NCI-H524 (cell line): ENCODE measurements at regions not wholly inside any gene's neighbourhood (a gene's known extent, or its start where the extent isn't known, plus 50 kb on each side); places are given as distances from the start of the nearest gene placed in this dataset.

Experiments
- DNase-seq, 2 experiments: peaks; one replicate each; lab custom pipeline; 2025; lab: John Stamatoyannopoulos, UW

GRCh38 chr13:104764600-104764999 lies 1698.4 kb upstream of the SLC10A2 start:
- no peak for DNase-seq

DNA sequence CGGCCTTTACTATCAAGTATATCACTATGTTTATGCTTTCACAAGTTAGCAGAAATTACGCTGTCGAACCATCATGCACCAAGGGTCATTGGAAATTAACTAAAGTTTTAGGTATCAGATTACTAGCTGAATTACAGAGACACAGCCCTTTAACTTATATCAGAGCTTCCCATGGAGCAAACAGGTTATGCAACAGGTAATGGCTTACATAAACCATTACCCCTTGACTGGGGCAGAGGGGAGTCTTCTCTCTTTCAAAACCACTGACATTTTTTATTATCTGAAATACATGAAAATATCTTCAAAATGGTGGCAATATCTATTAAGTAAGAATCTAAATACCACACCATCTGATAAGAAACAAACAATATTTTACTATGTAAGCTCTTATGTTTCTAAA lies 1692.9 kb upstream of the SLC10A2 start:
- no peak for DNase-seq

- DNase-seq, result no peak
Measured at GRCh38 chr13:104757712-104758111, 1691.5 kb upstream of the SLC10A2 start.

DNA sequence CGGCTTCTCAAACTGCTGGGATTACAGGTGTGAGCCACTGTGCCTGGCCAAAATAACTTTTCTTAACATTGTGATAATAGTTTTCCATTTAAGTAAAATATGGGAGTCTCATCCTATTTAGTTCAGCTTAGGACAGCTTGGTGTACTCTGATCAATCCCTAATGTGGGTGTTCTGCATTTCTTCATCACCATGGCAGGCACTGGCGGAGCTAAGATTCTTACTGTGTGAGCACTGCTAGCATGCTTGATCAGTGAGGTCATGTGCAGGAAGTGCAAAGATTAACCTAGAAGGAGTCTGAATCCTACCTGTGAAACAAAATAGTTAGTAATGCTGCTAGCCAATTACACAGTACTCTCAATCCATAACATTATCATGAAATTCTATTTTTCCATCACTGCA lies 1684.2 kb upstream of the SLC10A2 start:
- DNase-seq, result no peak

DNA sequence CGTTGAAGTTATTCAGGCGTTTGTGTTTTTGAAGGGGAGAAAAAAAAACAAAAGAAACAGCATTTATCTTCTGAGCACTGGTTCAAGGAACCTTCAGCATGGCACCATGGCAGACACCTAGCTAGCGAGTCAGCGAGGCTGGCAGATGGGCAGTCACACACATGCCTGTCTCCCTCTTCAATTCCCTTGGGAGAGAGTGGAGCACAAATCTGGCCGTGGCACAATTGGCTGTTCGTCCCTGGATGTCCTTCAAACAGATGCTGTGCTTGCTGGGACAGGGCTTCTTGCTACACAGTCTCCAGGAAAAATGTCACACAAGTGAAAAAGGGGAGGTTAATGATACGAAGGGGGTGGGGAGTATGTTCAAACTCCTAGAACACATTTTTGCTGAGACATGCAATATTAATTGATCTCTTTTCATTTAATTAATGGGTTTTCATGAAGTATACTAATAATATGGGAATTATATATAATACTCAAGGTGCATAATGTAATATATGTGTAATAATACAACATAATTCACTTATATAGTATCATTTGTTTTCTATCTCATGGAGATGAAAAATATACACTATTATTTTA lies 1674.5 kb upstream of the SLC10A2 start:
- DNase-seq, result peak; percentile 90 to 96

- DNase-seq, result no peak
Measured at GRCh38 chr13:104737713-104738112, 1671.5 kb upstream of the SLC10A2 start.

GRCh38 chr13:104733427-104733826 lies 1667.2 kb upstream of the SLC10A2 start:
- no peak for DNase-seq

- DNase-seq, result no peak
Measured at GRCh38 chr13:104715111-104715510, 1648.9 kb upstream of the SLC10A2 start.

DNA sequence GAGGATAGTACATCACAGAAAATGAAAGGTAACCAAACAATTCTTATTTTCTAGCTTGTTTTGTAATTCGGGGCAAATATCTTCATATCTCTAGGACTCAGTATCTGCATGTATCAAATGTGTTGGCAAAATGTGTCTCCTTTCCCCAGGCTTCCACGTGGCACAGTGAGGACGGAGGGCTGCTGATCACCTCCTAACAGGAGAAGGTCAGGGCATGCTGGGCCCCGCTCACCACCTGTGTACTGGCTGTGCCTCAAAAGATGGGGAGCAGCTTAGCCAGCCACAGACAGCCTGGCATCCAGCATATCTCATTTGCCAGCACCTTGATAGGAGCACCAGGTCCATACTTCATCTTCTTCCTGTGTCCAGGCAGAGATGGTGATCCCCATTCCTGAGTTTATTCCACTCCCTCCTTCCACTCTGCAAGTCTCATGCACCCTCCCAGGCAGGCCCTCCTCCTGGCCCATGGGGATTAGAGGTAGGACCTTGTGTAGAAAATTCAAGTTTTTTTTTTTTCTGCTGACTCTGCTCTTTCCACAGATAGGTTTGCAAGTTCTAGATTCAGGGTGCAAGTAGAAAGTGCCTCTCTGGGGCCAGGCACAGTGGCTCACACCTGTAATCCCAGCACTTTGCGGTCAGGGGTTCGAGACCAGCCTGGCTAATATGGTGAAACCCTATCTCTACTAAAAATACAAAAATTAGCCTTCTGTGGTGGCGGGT lies 1639.0 kb upstream of the SLC10A2 start:
- no peak for DNase-seq

DNA sequence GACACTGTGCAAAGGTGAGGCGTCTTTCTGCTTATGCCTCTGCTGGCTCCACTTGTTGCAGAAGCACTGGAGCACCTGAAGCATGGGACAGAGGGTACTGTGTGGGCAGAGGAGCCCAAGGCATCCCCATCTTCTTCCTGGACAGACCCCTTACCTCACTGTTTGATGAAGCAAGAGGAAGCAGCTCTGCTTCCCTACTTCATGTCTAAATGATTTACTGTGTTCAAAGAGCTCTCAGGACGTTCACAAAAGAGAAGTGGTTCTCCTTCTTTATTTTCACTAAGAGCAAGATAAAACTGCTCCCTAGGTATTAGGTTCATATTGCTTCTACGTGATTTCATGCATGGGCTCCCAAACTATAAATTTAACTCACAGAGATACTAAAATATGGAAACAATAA lies 1635.4 kb upstream of the SLC10A2 start:
- no peak for DNase-seq

GRCh38 chr13:104694397-104694796 lies 1628.2 kb upstream of the SLC10A2 start:
- no peak for DNase-seq

GRCh38 chr13:104693126-104693525 lies 1626.9 kb upstream of the SLC10A2 start:
- peak; percentile 5 to 66 for DNase-seq

DNA sequence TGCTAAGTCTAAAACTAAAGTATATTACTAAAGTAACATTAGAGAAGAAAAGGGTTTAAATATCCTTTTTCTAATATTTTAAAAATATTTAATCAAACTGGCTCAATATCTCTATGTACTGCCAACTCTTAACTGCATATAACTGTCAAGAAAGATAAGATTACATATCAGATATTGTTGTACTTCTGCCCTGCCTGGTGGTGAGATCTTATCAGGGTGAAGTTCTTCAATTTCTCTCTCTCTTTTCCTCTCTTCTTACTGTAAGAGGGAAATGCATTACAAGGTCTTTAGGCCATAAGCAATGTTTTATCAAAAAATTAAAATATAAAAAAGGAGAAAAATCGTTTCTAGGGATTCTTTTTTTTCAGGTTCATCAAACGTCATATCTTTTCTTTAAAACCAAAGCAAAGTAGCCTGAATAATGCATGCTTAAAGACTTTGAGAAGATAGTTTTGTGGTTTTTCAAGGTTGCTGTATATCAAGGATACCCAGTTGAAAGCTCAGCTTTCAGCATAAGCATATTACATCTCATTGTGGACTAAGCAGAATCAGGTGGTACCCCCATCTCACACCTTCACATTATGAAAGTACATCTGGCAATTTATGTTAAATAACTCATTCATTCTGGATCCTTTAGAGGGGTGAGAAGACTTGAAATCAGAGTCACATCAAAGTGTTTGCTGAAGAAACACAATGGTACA lies 1625.7 kb upstream of the SLC10A2 start:
- no peak for DNase-seq

- no peak for DNase-seq
Measured at GRCh38 chr13:104686484-104686883, 1620.3 kb upstream of the SLC10A2 start.

GRCh38 chr13:104683789-104684188 lies 1617.6 kb upstream of the SLC10A2 start:
- no peak for DNase-seq

- DNase-seq, result no peak
Measured at GRCh38 chr13:104678161-104678560, 1611.9 kb upstream of the SLC10A2 start.

DNA sequence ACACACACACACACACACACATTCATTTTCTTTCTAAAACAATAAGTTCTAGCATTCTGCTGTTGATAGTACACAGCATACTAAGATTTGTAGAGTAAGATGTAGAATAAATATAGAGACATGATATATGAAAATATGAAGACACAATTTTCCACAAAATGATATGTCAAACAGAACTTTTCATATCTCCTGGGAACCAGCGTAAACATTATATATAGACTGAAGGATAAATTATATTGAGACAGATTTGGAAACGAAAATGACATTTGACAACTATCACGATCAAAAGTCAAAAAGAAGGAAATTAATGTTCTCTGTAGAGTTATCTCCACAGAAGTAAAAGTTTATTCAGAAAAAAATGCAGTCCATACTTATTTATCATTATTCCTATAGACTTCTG lies 1605.7 kb upstream of the SLC10A2 start:
- DNase-seq, result no peak

DNA sequence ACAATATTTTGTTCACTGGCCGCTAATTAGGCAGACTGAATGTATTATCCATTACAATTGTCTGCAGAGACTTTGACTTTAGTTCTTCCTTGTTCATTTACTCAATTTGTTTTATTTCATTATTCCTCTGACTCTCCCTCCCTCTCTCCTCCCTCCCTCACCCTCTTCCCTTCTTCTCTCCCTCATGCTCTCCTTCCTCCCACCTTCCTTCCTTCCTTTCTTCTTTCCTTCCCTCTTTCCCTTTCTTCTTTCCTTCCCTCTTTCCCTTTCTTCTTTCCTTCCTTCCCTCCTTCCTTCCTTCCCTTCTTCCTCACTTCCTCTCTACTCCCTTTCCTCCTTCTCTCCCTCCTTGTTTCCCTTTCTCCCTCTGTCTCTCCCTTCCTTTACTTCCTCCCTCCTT lies 1591.0 kb upstream of the SLC10A2 start:
- DNase-seq, result no peak

DNA sequence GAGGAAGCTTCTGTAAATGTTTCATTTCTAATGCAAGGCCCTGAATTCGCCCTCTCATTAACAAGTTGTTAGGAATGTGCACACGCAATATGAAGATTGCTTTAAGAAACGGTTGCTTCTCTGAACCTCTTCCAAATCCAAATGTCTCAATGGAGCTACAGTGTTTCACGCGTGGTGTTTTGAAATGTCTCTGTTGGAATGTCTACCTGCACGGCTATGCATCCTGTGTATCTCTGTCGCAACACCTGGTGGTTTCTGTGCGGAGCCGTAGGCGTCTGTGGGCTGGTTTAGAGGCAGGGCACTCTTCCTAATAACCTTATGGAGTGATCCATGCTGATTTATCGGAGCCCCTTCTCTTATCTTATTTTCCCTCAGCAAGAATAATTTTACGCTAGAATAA lies 1584.2 kb upstream of the SLC10A2 start:
- DNase-seq, result no peak

DNA sequence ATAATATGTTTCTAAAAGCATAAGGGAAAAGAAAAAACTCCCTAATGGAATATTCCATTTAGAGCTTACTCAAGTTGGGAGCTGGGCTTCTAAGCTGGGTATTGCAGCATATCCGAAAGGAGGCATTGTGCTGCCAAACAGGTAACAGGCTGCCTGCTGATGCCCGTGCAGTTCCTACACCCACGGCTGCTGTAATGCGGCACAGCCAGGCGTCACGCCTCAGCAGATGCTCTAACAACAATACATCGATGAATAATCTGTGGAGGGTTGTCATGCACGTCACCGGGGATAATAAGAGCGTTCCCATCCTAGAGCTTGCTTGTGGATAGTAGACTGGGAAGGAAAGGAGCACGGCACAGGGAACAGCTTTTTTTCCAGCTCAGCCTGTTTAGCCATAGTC lies 1582.1 kb upstream of the SLC10A2 start:
- DNase-seq, result peak in 1 of 2 experiments; percentile 47

DNA sequence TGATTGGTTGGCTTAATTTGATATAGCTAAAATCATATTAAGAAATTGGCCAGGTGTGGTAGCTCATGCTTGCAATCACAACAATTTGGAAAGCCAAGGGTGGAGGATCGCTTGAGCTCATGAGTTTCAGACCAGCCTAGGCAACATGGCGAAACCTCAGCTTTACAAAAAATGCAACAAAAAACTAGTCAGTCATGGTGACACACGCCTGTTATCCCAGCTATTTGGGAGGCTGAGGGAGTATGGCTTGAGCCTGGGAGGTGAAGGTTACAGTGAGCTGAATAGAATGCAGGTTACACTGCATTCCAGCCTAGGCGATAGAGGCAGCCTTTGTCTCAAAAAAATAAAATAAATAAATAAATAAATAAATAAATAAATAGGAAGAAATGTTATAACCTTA lies 1579.6 kb upstream of the SLC10A2 start:
- no peak for DNase-seq

DNA sequence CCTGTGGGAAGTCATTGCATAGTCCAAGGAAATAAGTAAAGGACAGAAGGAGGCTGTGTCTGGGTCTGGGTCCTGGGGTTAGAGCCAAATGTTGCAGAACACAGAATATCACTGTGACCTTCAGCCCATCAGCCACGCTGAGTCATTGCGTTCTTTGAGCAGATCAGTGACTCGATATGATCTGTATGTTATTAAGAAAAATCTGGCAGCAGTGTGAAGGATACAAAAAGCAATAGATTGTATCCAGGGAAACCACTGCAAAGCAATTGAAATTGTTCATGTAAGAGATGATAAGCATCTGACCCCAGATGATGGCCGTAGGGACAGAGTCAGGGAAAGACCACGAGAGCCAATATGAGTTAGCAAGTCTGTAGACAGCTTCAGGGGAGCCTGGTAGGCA lies 1575.1 kb upstream of the SLC10A2 start:
- DNase-seq, result no peak

GRCh38 chr13:104635879-104636278 lies 1569.7 kb upstream of the SLC10A2 start:
- no peak for DNase-seq
